IMR-90 (cell line): ENCODE measurements at regions not wholly inside any gene's neighbourhood (a gene's known extent, or its start where the extent isn't known, plus 50 kb on each side); places are given as distances from the start of the nearest gene placed in this dataset.

Experiments used
- ATAC-seq: fragments of 200-7000 bp; cut with Tn5 transposase; 2 replicates; pipeline ENCODE4 v1.9.1; 2020; ENCODE audit warnings: low read depth, mild to moderate bottlenecking, moderate library complexity
- BruUV-seq: library from RNA; stranded (reverse); fragments of 400-500 nt; replicated peaks from 2 replicates; lab custom pipeline; 2021; lab: Mats Ljungman, UMichigan
- CTCF ChIA-PET: fragments of 300-600 bp; formaldehyde crosslinking; extraction: SDS; loops from one replicate; lab custom pipeline; 2021; ENCODE audit warnings: antibody characterized with exemption; lab: Yijun Ruan, JAX
- POLR2A ChIA-PET: fragments of 300-600 bp; sonication (Branson Sonifier 250); formaldehyde crosslinking; loops from one replicate; lab custom pipeline; 2022; ENCODE audit warnings: antibody characterized with exemption; ENCODE audit not compliant: unreplicated experiment; lab: Charles Lee
- DNase-seq: peaks from one replicate; pipeline ENCODE4 v3.0.0; 2013
- H2AFZ ChIP-seq: replicated peaks from 2 replicates; pipeline ENCODE3; 2013; ENCODE audit warnings: low read length, mild to moderate bottlenecking; ENCODE audit not compliant: poor library complexity
- H2AK5ac ChIP-seq: 2 replicates; pipeline ENCODE4 v1.6.1; 2013; ENCODE audit warnings: low read depth, low read length, inconsistent platforms
- H2AK9ac ChIP-seq: replicated peaks from 2 replicates; pipeline ENCODE3; 2013; ENCODE audit warnings: mild to moderate bottlenecking, low read depth, low read length, moderate library complexity; ENCODE audit not compliant: poor library complexity
- H2BK120ac ChIP-seq: 2 replicates; pipeline ENCODE4 v1.6.1; 2013; ENCODE audit warnings: low read depth, low read length, inconsistent platforms
- H2BK15ac ChIP-seq: 3 replicates; pipeline ENCODE4 v1.6.1; 2013; ENCODE audit warnings: low read depth, low read length, inconsistent platforms
- H2BK20ac ChIP-seq: 2 replicates; pipeline ENCODE4 v1.6.1; 2013; ENCODE audit warnings: low read depth, mild to moderate bottlenecking, inconsistent platforms, low read length, moderate library complexity
- H2BK5ac ChIP-seq: 2 replicates; pipeline ENCODE4 v1.6.1; 2013; ENCODE audit warnings: mild to moderate bottlenecking, low read depth, low read length, inconsistent platforms; ENCODE audit not compliant: poor library complexity, severe bottlenecking
- H3K14ac ChIP-seq: replicated peaks from 2 replicates; pipeline ENCODE4 v1.6.1; 2013; ENCODE audit warnings: low read depth, low read length, inconsistent platforms
- H3K18ac ChIP-seq: 2 replicates; pipeline ENCODE4 v1.6.1; 2013; ENCODE audit warnings: low read depth, low read length, control low read depth
- H3K23ac ChIP-seq: 2 replicates; pipeline ENCODE4 v1.6.1; 2013; ENCODE audit warnings: low read depth, low read length, inconsistent platforms
- H3K27ac ChIP-seq: 2 replicates; pipeline ENCODE4 v1.5.1; 2013; ENCODE audit warnings: mild to moderate bottlenecking, control low read depth, low read length; ENCODE audit not compliant: insufficient read depth
- H3K27me3 ChIP-seq: 2 replicates; pipeline ENCODE4 v1.6.1; 2013; ENCODE audit warnings: low read length; ENCODE audit not compliant: control insufficient read depth, insufficient read depth
- H3K36me3 ChIP-seq: 2 replicates; pipeline ENCODE4 v1.6.1; 2013; ENCODE audit warnings: low read length, mixed read lengths; ENCODE audit not compliant: control insufficient read depth, insufficient read depth
- H3K4ac ChIP-seq: 2 replicates; pipeline ENCODE4 v1.6.1; 2013; ENCODE audit warnings: low read depth, low read length, inconsistent platforms
- H3K4me1 ChIP-seq: 2 replicates; pipeline ENCODE4 v1.6.1; 2013; ENCODE audit warnings: low read length, mixed read lengths; ENCODE audit not compliant: control insufficient read depth, insufficient read depth
- H3K4me2 ChIP-seq: 2 replicates; pipeline ENCODE4 v1.6.1; 2013; ENCODE audit warnings: low read depth, mild to moderate bottlenecking, control low read depth, low read length, moderate library complexity
- H3K4me3 ChIP-seq: 2 replicates; pipeline ENCODE4 v1.5.1; 2013; ENCODE audit warnings: low read depth, mild to moderate bottlenecking, control low read depth, low read length, moderate library complexity; ENCODE audit not compliant: insufficient read depth
- H3K56ac ChIP-seq: 2 replicates; pipeline ENCODE4 v1.6.1; 2013; ENCODE audit warnings: low read length, inconsistent platforms; ENCODE audit not compliant: insufficient read depth; ENCODE audit errors: extremely low read depth
- H3K79me1 ChIP-seq, 2 experiments: 2 replicates each; pipeline ENCODE4 v1.6.1; 2013; ENCODE audit warnings: low read length in 2 of 2, inconsistent platforms in 1 of 2, low read depth in 1 of 2
- H3K9ac ChIP-seq: 2 replicates; pipeline ENCODE4 v1.6.1; 2013; ENCODE audit warnings: low read depth, low read length, control low read depth
- H3K9me1 ChIP-seq: 2 replicates; pipeline ENCODE4 v1.6.1; 2013; ENCODE audit warnings: low read length, inconsistent platforms; ENCODE audit not compliant: insufficient read depth
- H3K9me3 ChIP-seq: 2 replicates; pipeline ENCODE4 v1.6.1; 2013; ENCODE audit warnings: low read length; ENCODE audit not compliant: control insufficient read depth, insufficient read depth
- H4K20me1 ChIP-seq: 2 replicates; pipeline ENCODE4 v1.6.1; 2013; ENCODE audit warnings: low read length, inconsistent platforms; ENCODE audit not compliant: insufficient read depth
- H4K5ac ChIP-seq: 2 replicates; pipeline ENCODE4 v1.6.1; 2013; ENCODE audit warnings: mild to moderate bottlenecking, low read depth, low read length, control low read depth
- H4K8ac ChIP-seq, 2 experiments: 2 replicates each; pipeline ENCODE4 v1.6.1; 2013; ENCODE audit warnings: low read depth in 2 of 2, low read length in 2 of 2, control low read depth in 1 of 2, inconsistent platforms in 1 of 2
- H4K91ac ChIP-seq: 2 replicates; pipeline ENCODE4 v1.6.1; 2013; ENCODE audit warnings: low read depth, low read length, inconsistent platforms; ENCODE audit not compliant: insufficient read depth
- BHLHE40 ChIP-seq: fragments of 150-350 bp; IDR thresholded peaks from 2 replicates; pipeline ENCODE4 v1.6.1; 2016; ENCODE audit warnings: mild to moderate bottlenecking, low read depth, low read length
- CEBPB ChIP-seq: IDR thresholded peaks from 2 replicates; pipeline ENCODE4 v1.6.1; 2012; ENCODE audit warnings: low read depth, low read length, improper control_type of control experiment
- CHD1 ChIP-seq: IDR thresholded peaks from 2 replicates; pipeline ENCODE4 v1.6.1; 2012; ENCODE audit warnings: low read depth, low read length, improper control_type of control experiment
- CTCF ChIP-seq: conservative IDR thresholded peaks from 2 replicates; pipeline ENCODE4 v1.5.1; 2012; ENCODE audit warnings: mild to moderate bottlenecking, low read depth, low read length, improper control_type of control experiment
- FOS ChIP-seq: fragments of 150-350 bp; IDR thresholded peaks from 2 replicates; pipeline ENCODE4 v1.6.1; 2016; ENCODE audit warnings: low read depth, low read length
- MAFK ChIP-seq: IDR thresholded peaks from 2 replicates; pipeline ENCODE4 v1.6.1; 2012; ENCODE audit warnings: low read depth, low read length, improper control_type of control experiment
- MAZ ChIP-seq: IDR thresholded peaks from 2 replicates; pipeline ENCODE4 v1.6.1; 2012; ENCODE audit warnings: low read depth, mild to moderate bottlenecking, low read length, improper control_type of control experiment, moderate library complexity, borderline replicate concordance
- MXI1 ChIP-seq: IDR thresholded peaks from 2 replicates; pipeline ENCODE4 v1.6.1; 2012; ENCODE audit warnings: low read depth, mild to moderate bottlenecking, low read length, moderate library complexity, borderline replicate concordance
- NFE2L2 ChIP-seq: fragments of 150-350 bp; IDR thresholded peaks from 2 replicates; pipeline ENCODE4 v1.6.1; 2016; ENCODE audit warnings: low read depth, mild to moderate bottlenecking, low read length
- POLR2A ChIP-seq: IDR thresholded peaks from 2 replicates; pipeline ENCODE4 v1.6.1; 2012; ENCODE audit warnings: mild to moderate bottlenecking, low read depth, low read length
- RAD21 ChIP-seq: IDR thresholded peaks from 2 replicates; pipeline ENCODE4 v1.6.1; 2012; ENCODE audit warnings: low read length, improper control_type of control experiment
- RCOR1 ChIP-seq: IDR thresholded peaks from 2 replicates; pipeline ENCODE4 v1.6.1; 2012; ENCODE audit warnings: mild to moderate bottlenecking, low read length, improper control_type of control experiment; ENCODE audit not compliant: insufficient replicate concordance
- RFX5 ChIP-seq: IDR thresholded peaks from 2 replicates; pipeline ENCODE4 v1.8.0; 2012; ENCODE audit warnings: low read depth, mild to moderate bottlenecking, low read length, moderate library complexity
- SMC3 ChIP-seq: fragments of 150-350 bp; IDR thresholded peaks from 2 replicates; pipeline ENCODE4 v1.6.1; 2016; ENCODE audit warnings: low read depth, mild to moderate bottlenecking, antibody characterized with exemption, low read length, moderate library complexity
- USF2 ChIP-seq: fragments of 150-350 bp; IDR thresholded peaks from 2 replicates; pipeline ENCODE4 v1.6.1; 2017; ENCODE audit warnings: mild to moderate bottlenecking, antibody characterized with exemption, low read length, low read depth
- dilution Hi-C: fragments of 300-500 bp; cut with HindIII; formaldehyde crosslinking; loops from one replicate; pipeline ENCODE4 v1.14.3; 2018; ENCODE audit warnings: low sequenced_read_pairs; ENCODE audit not compliant: unreplicated experiment
- in situ Hi-C: fragments of 300-500 bp; cut with MboI; formaldehyde crosslinking; loops from 3 replicates; pipeline ENCODE4 v1.14.3; 2019; ENCODE audit warnings: low sequenced_read_pairs, inconsistent platforms, mixed read lengths
- intact Hi-C: fragments of 100-400 bp; cut with micrococcal nuclease; formaldehyde crosslinking; loops from 2 replicates; pipeline ENCODE4 v1.10.0; 2022
- TF ChIP-seq, protein P1 (sequence below): fragments of 150-350 bp; IDR thresholded peaks from 2 replicates; pipeline ENCODE4 v1.6.1; 2016; ENCODE audit warnings: low read depth, mild to moderate bottlenecking, low read length, moderate library complexity, borderline replicate concordance

- in situ Hi-C loops = no loop called here
- CTCF ChIA-PET = no interaction called here
Measured at GRCh38 chr17:69692171-69692570, 277.7 kb downstream of the MAP2K6 start.

More at GRCh38 chr17:69692171-69692570, 277.7 kb downstream of the MAP2K6 start:
- Histone ChIP-seq H3K27ac (no peak overlapping the region), H4K5ac (no peak overlapping the region), H3K4me1 (no peaks in the 10 kb centered on the region), H3K9ac (no peak overlapping the region), H3K79me1 (no peaks in the 10 kb centered on the region), H3K18ac (no peak overlapping the region), H2AFZ (no peak overlapping the region), H2BK5ac (no peak overlapping the region), H2AK5ac (no peak overlapping the region), H2AK9ac (no peak overlapping the region), H3K4me3 (no peak overlapping the region), H2BK20ac (no peak overlapping the region), H3K9me1 (no peaks in the 10 kb centered on the region), H3K4me2 (no peak overlapping the region), H4K8ac (no peak overlapping the region), H3K36me3 (no peaks in the 10 kb centered on the region), H2BK15ac (no peak overlapping the region; the same call in 2 of the 3 replicates), H3K14ac (no peak overlapping the region), H4K91ac (no peak overlapping the region), H2BK120ac (no peak overlapping the region), H3K23ac (no peak overlapping the region), H3K9me3 (peaks cover 7% of the 10 kb centered on the region), H4K20me1 (no peaks in the 10 kb centered on the region), H3K27me3 (no peaks in the 10 kb centered on the region), H3K56ac (no peak overlapping the region), H3K4ac (no peak overlapping the region)
- TF ChIP-seq MAZ (no peak), CHD1 (no peak), RCOR1 (no peak), FOS (no peak), SMC3 (no peak), NFE2L2 (no peak), CTCF (no peak), CEBPB (no peak), MXI1 (no peak), MAFK (no peak), RAD21 (no peak), RFX5 (no peak), USF2 (no peak), POLR2A (no peak), BHLHE40 (no peak)
- TF ChIP-seq, protein P1, sequence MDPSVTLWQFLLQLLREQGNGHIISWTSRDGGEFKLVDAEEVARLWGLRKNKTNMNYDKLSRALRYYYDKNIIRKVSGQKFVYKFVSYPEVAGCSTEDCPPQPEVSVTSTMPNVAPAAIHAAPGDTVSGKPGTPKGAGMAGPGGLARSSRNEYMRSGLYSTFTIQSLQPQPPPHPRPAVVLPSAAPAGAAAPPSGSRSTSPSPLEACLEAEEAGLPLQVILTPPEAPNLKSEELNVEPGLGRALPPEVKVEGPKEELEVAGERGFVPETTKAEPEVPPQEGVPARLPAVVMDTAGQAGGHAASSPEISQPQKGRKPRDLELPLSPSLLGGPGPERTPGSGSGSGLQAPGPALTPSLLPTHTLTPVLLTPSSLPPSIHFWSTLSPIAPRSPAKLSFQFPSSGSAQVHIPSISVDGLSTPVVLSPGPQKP = no peak
- POLR2A ChIA-PET = no interaction called here
- ATAC-seq = no peak
- dilution Hi-C loops (no loop called here), intact Hi-C loops (no loop called here)
- DNase-seq = no peak
- no TSS peak for BruUV-seq
